ENCODE measurements at regions not wholly inside any gene's neighbourhood (a gene's known extent, or its start where the extent isn't known, plus 50 kb on each side); places are given as distances from the start of the nearest gene placed in this dataset.
"Not testable (repeated sequence)": the region's sequence is repeated elsewhere in the genome, so short reads cannot be mapped to it uniquely, and the experiment has no call there.

DNA sequence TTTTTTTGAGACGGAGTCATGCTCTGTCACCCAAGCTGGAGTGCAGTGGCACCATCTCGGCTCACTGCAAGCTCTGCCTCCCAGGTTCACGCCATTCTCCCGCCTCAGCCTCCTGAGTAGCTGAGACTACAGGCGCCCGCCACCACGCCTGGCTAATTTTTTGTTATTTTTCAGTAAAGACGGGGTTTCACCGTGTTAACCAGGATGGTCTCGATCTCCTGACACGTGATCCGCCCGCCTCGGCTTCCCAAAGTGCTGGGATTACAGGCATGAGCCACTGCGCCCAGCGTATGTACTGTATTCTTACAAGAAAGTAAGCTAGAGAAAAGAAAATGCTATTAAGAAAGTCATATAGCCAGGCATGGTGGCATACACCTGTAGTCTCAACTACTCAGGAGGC is 84.8 kb upstream of the CMC1 start:
- DNase-seq: not testable (repeated sequence)

- peak in 1 of 2 donors; percentile 46 for DNase-seq
These were observed 69.5 kb upstream of the CMC1 start for GRCh38 chr3:28171962-28172361.

- DNase-seq: no peak
These were observed 68.7 kb upstream of the CMC1 start for GRCh38 chr3:28172748-28173147.

DNA sequence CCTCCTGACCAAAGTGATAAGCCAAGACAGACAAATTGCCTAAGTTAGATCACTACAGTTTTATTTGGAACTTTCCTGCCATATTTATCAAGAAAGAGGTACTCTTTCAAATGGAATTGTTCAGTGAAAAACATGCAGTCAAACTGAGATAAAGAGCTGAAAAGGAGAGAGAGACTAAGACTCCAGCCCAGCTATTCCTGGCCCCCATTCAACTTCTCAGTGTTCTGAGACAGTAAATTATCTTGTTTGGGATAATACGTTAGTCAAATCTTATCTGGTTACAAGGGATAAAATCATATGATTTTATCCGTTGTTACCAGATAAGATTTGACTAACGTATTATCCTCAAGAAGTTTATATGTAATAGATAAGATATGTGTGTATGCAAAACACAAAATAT is 67.6 kb upstream of the CMC1 start:
- no peak for DNase-seq

- DNase-seq: no peak
These were observed 54.7 kb upstream of the CMC1 start for GRCh38 chr3:28186748-28187147.

GRCh38 chr3:28188686-28189085 is 52.7 kb upstream of the CMC1 start:
- no peak for DNase-seq

DNA sequence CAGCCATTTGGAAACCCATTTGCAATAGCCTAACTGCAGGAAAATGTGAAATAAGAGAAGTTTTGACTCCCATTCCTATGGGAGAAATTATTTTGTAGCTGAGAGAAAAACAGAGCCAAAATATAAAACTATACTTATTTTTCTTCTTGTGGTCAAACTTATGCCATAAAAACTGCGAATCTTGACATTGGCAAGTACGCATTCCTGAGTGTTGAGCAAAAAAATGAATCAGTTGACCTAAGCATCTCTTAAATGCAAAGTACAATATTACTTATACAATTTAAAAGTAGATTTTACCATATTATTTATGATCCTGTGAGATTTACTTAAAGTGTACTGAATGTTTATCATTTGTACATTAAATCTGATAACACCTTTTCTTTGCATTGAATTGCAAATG is 50.1 kb upstream of the CMC1 start:
- DNase-seq: no peak
